ENCODE measurements at regions not wholly inside any gene's neighbourhood (a gene's known extent, or its start where the extent isn't known, plus 50 kb on each side); places are given as distances from the start of the nearest gene placed in this dataset.

GRCh38 chr2:180359522-180360282, 352.6 kb upstream of the CWC22 start:
- TF ChIP-seq CTCF (conservative IDR thresholded peaks at IDR 0.05; ENCODE audit: low read depth, low read length) (peak; percentile 40; the same call in 1 of the 2 replicates), EZH2 (IDR thresholded peaks at IDR 0.05; ENCODE audit: borderline replicate concordance, low read depth, low read length, poor library complexity, severe bottlenecking) (no peak)

Measured in A673 (cell line).